H1 (cell line): ENCODE measurements at regions not wholly inside any gene's neighbourhood (a gene's known extent, or its start where the extent isn't known, plus 50 kb on each side); places are given as distances from the start of the nearest gene placed in this dataset.

ENCODE experiments used
- CTCF ChIA-PET: fragments of 300-600 bp; sonication (Branson Sonifier 250); formaldehyde crosslinking; loops from one replicate; lab custom pipeline; 2021; ENCODE audit not compliant: partially characterized antibody; lab: Charles Lee
- POLR2A ChIA-PET: fragments of 300-600 bp; sonication (Branson Sonifier 250); formaldehyde crosslinking; loops from one replicate; lab custom pipeline; 2021; ENCODE audit warnings: inconsistent platforms; ENCODE audit not compliant: partially characterized antibody; lab: Charles Lee
- DNase-seq, 2 experiments: peaks; one replicate each; pipeline versions ENCODE4 v3.0.0 to v3.0.0-alpha.2; 2010 to 2022; ENCODE audit warnings: low spot score in 2 of 2, low read depth in 1 of 2, mixed read lengths in 1 of 2
- FAIRE-seq: peaks from 2 replicates; lab custom pipeline; 2011; peaks lifted over from hg19 to GRCh38; lab: Jason Lieb, UNC
- H2AFZ ChIP-seq: 2 replicates; pipeline ENCODE4 v1.8.1; 2012; ENCODE audit warnings: low read length, inconsistent platforms
- H2AK5ac ChIP-seq: 2 replicates; pipeline ENCODE4 v1.6.1; 2013; ENCODE audit warnings: low read depth, low read length
- H2BK120ac ChIP-seq: replicated peaks from 2 replicates; pipeline ENCODE3; 2013; ENCODE audit warnings: low read depth, low read length, inconsistent platforms
- H2BK12ac ChIP-seq: 2 replicates; pipeline ENCODE4 v1.6.1; 2013; ENCODE audit warnings: low read depth, low read length
- H2BK15ac ChIP-seq: 2 replicates; pipeline ENCODE4 v1.6.1; 2013; ENCODE audit warnings: low read length
- H2BK20ac ChIP-seq: 2 replicates; pipeline ENCODE4 v1.6.1; 2013; ENCODE audit warnings: low read length
- H2BK5ac ChIP-seq: 2 replicates; pipeline ENCODE4 v1.6.1; 2013; ENCODE audit warnings: low read depth, low read length
- H3K14ac ChIP-seq: 2 replicates; pipeline ENCODE4 v1.6.1; 2013; ENCODE audit warnings: inconsistent platforms; ENCODE audit not compliant: insufficient read length
- H3K18ac ChIP-seq: 2 replicates; pipeline ENCODE4 v1.6.1; 2013; ENCODE audit warnings: low read length; ENCODE audit errors: extremely low read depth
- H3K23ac ChIP-seq: 2 replicates; pipeline ENCODE4 v1.6.1; 2013; ENCODE audit warnings: inconsistent platforms; ENCODE audit not compliant: insufficient read length
- H3K23me2 ChIP-seq: 2 replicates; pipeline ENCODE4 v1.6.1; 2013; ENCODE audit warnings: low read depth, low read length
- H3K27ac ChIP-seq: 2 replicates; pipeline ENCODE4 v1.6.1; 2011; ENCODE audit warnings: low read depth, low read length, inconsistent platforms
- H3K27me3 ChIP-seq, 4 experiments: replicated peaks in 1 of 4; 1 replicate in 1 of 4; 2 replicates in 3 of 4; pipeline versions ENCODE4 v1.6.1 to v1.8.1; 2011 to 2013; ENCODE audit warnings: low read length in 3 of 4, mild to moderate bottlenecking in 3 of 4, inconsistent platforms in 2 of 4, mixed read lengths in 2 of 4, moderate library complexity in 1 of 4; ENCODE audit not compliant: control insufficient read depth in 3 of 4, insufficient read depth in 3 of 4; ENCODE audit errors: extremely low read depth in 1 of 4
- H3K36me3 ChIP-seq, 4 experiments: 2 replicates each; pipeline versions ENCODE4 v1.6.1 to v1.8.1; 2011 to 2013; ENCODE audit warnings: mild to moderate bottlenecking in 4 of 4, low read length in 3 of 4, moderate library complexity in 2 of 4, control low read depth in 1 of 4, inconsistent platforms in 1 of 4; ENCODE audit not compliant: insufficient read depth in 4 of 4, control insufficient read depth in 2 of 4
- H3K4ac ChIP-seq: replicated peaks from 2 replicates; pipeline ENCODE3; 2013; ENCODE audit warnings: low read length, low read depth, mixed read lengths, inconsistent platforms; ENCODE audit not compliant: insufficient read length
- H3K4me1 ChIP-seq, 4 experiments: replicated peaks in 1 of 4; 1 replicate in 1 of 4; 2 replicates in 3 of 4; pipeline versions ENCODE4 v1.6.1 to v1.8.1; 2011 to 2013; ENCODE audit warnings: low read length in 3 of 4, inconsistent platforms in 2 of 4, mixed read lengths in 1 of 4; ENCODE audit not compliant: insufficient read depth in 4 of 4, control insufficient read depth in 3 of 4
- H3K4me2 ChIP-seq, 2 experiments: 2 replicates each; pipeline versions ENCODE4 v1.6.1 to v1.8.1; 2011 to 2013; ENCODE audit warnings: low read depth in 2 of 2, low read length in 2 of 2, control low read depth in 1 of 2, inconsistent platforms in 1 of 2, mild to moderate bottlenecking in 1 of 2; ENCODE audit not compliant: insufficient read depth in 1 of 2
- H3K4me3 ChIP-seq, 4 experiments: fragments of 200-600, 300-600 bp in 1 of 4; sonication (generic), shearing (Covaris generic), sonication (Bioruptor Twin) in 1 of 4; 2 replicates each; pipeline versions ENCODE4 v1.5.1 to v1.8.1; 2011 to 2016; ENCODE audit warnings: low read length in 4 of 4, low read depth in 3 of 4, control low read depth in 2 of 4, inconsistent platforms in 2 of 4, mild to moderate bottlenecking in 2 of 4, mixed read lengths in 1 of 4, moderate library complexity in 1 of 4; ENCODE audit not compliant: insufficient read depth in 2 of 4; ENCODE audit errors: extremely low read depth in 1 of 4
- H3K56ac ChIP-seq: replicated peaks from 2 replicates; pipeline ENCODE3; 2013; ENCODE audit warnings: low read depth, mild to moderate bottlenecking, mixed read lengths, low read length, inconsistent platforms; ENCODE audit not compliant: insufficient read length
- H3K79me1 ChIP-seq: 2 replicates; pipeline ENCODE4 v1.6.1; 2013; ENCODE audit warnings: low read depth, low read length, control low read depth
- H3K79me2 ChIP-seq, 2 experiments: 2 replicates each; pipeline versions ENCODE4 v1.6.1 to v1.8.1; 2012 to 2013; ENCODE audit warnings: low read length in 2 of 2, mild to moderate bottlenecking in 2 of 2, inconsistent platforms in 1 of 2; ENCODE audit not compliant: insufficient read depth in 2 of 2, control insufficient read depth in 1 of 2
- H3K9ac ChIP-seq, 4 experiments: replicated peaks in 1 of 4; 1 replicate in 1 of 4; 2 replicates in 3 of 4; pipeline versions ENCODE4 v1.6.1 to v1.8.1; 2011 to 2013; ENCODE audit warnings: low read depth in 3 of 4, low read length in 3 of 4, control low read depth in 2 of 4, mild to moderate bottlenecking in 2 of 4, moderate library complexity in 2 of 4, inconsistent platforms in 1 of 4; ENCODE audit errors: extremely low read depth in 1 of 4
- H3K9me3 ChIP-seq, 2 experiments: 2 replicates each; pipeline versions ENCODE4 v1.6.1 to v1.8.1; 2012 to 2013; ENCODE audit warnings: mild to moderate bottlenecking in 2 of 2, moderate library complexity in 2 of 2, control low read depth in 1 of 2, inconsistent platforms in 1 of 2, low read depth in 1 of 2, low read length in 1 of 2, mixed read lengths in 1 of 2; ENCODE audit not compliant: insufficient read depth in 2 of 2
- H4K20me1 ChIP-seq, 2 experiments: replicated peaks in 1 of 2; 2 replicates each; pipeline versions ENCODE3 to v1.8.1; 2011 to 2013; ENCODE audit warnings: inconsistent platforms in 2 of 2, low read length in 2 of 2, mild to moderate bottlenecking in 1 of 2; ENCODE audit not compliant: insufficient read depth in 2 of 2, control insufficient read depth in 1 of 2
- H4K5ac ChIP-seq: 2 replicates; pipeline ENCODE4 v1.6.1; 2013; ENCODE audit warnings: low read length, low read depth, mixed read lengths, inconsistent platforms; ENCODE audit not compliant: insufficient read length
- H4K8ac ChIP-seq: 2 replicates; pipeline ENCODE4 v1.8.0; 2013; ENCODE audit warnings: mild to moderate bottlenecking, moderate library complexity, low read length, inconsistent platforms; ENCODE audit not compliant: insufficient read depth; ENCODE audit errors: extremely low read depth
- H4K91ac ChIP-seq: replicated peaks from 2 replicates; pipeline ENCODE3; 2013; ENCODE audit warnings: low read length, mixed read lengths, inconsistent platforms; ENCODE audit not compliant: insufficient read length
- NANOG ChIP-seq: IDR thresholded peaks from 2 replicates; pipeline ENCODE4 v1.6.1; 2011; ENCODE audit warnings: low read length, low read depth, mild to moderate bottlenecking, inconsistent platforms; ENCODE audit not compliant: insufficient read depth, poor library complexity, severe bottlenecking
- RAD21 ChIP-seq, 2 experiments: IDR thresholded peaks in 1 of 2; conservative IDR thresholded peaks in 1 of 2; 2 replicates each; pipeline ENCODE4 v1.6.1; 2011; ENCODE audit warnings: low read depth in 2 of 2, low read length in 2 of 2, improper control_type of control experiment in 1 of 2, inconsistent platforms in 1 of 2, mild to moderate bottlenecking in 1 of 2, moderate library complexity in 1 of 2
- WGBS, 2 experiments: shearing (Covaris generic) in 1 of 2; methylation state at CpG; one replicate each; pipeline versions ENCODE4 v1.1.6 to v1.1.7; 2013 to 2015; ENCODE audit warnings: low lambda C conversion rate in 2 of 2, mixed read lengths in 2 of 2, inconsistent platforms in 1 of 2, low coverage in 1 of 2, missing lambda C conversion rate in 1 of 2; ENCODE audit not compliant: insufficient replicate concordance in 2 of 2, insufficient coverage in 1 of 2, insufficient read length in 1 of 2; ENCODE audit errors: extremely low coverage in 1 of 2, missing lambda C conversion rate in 1 of 2; 5-methylcytosine and 5-hydroxymethylcytosine counted together
- TF ChIP-seq, protein P1 (sequence below), 3 experiments: IDR thresholded peaks; 1 replicate in 2 of 3; 2 replicates in 1 of 3; pipeline versions ENCODE4 v1.5.1 to v1.6.1; 2011; ENCODE audit warnings: low read length in 3 of 3, mild to moderate bottlenecking in 3 of 3, inconsistent platforms in 2 of 3, low read depth in 1 of 3, moderate library complexity in 1 of 3; ENCODE audit not compliant: insufficient read depth in 1 of 3; ENCODE audit errors: control extremely low read depth in 1 of 3
- TF ChIP-seq, protein P2 (sequence below): IDR thresholded peaks from 2 replicates; pipeline ENCODE4 v1.6.1; 2011; ENCODE audit warnings: low read length, improper control_type of control experiment

DNA sequence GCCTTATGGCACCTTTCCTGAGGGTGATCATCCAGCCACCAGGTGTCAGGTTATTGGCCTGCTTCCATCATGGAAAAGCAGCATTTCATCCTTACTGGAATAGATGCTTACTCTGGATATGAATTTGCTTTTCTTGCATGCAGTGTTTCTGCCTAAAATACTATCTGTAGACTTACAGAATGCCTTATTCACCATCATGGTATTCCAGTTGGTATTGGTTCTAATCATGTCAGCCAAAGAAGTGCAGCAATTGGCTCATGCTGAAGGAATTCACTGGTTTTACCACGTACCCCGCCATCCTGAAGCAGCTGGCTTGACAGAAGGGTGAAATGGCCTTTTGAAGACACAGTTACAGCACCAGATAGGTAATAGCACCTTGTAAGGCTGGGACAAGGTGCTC lies 194.2 kb downstream of the AASDHPPT start:
- H3K27ac ChIP-seq, result no peak overlapping the region

More for the DNA sequence above, 194.2 kb downstream of the AASDHPPT start:
- Histone ChIP-seq H4K5ac (no peak overlapping the region), H3K9me3 (peaks cover 5 to 6% of the 10 kb centered on the region in 2 experiments), H2AFZ (no peak overlapping the region; the same call in 1 of the 2 replicates), H3K79me2 (no peaks in the 10 kb centered on the region), H3K14ac (no peak overlapping the region), H2BK5ac (no peak overlapping the region), H3K23me2 (no peaks in the 10 kb centered on the region), H2BK20ac (no peak overlapping the region), H4K8ac (no peak overlapping the region), H3K56ac (no peak overlapping the region), H3K79me1 (no peaks in the 10 kb centered on the region), H2BK120ac (no peak overlapping the region), H2BK15ac (no peak overlapping the region), H3K4me3 (no peak overlapping the region), H3K4ac (no peak overlapping the region), H3K23ac (no peak overlapping the region), H3K4me2 (no peak overlapping the region), H3K27me3 (no peaks in the 10 kb centered on the region), H3K9ac (no peak overlapping the region), H4K20me1 (no peaks in the 10 kb centered on the region), H2AK5ac (no peak overlapping the region), H3K36me3 (no peaks in the 10 kb centered on the region), H4K91ac (no peak overlapping the region), H3K4me1 (no peaks in the 10 kb centered on the region; a peak in 1 of 7 replicates), H3K18ac (no peak overlapping the region), H2BK12ac (no peak overlapping the region)
- CTCF ChIA-PET, result interaction anchor here (0.6 kb wide), 1 partner anchor 1885 kb away, joined by 3 read pairs; no protein-coding TSS in a partner anchor
- DNase-seq (no peak), FAIRE-seq (no peak)
- TF ChIP-seq, protein P1, sequence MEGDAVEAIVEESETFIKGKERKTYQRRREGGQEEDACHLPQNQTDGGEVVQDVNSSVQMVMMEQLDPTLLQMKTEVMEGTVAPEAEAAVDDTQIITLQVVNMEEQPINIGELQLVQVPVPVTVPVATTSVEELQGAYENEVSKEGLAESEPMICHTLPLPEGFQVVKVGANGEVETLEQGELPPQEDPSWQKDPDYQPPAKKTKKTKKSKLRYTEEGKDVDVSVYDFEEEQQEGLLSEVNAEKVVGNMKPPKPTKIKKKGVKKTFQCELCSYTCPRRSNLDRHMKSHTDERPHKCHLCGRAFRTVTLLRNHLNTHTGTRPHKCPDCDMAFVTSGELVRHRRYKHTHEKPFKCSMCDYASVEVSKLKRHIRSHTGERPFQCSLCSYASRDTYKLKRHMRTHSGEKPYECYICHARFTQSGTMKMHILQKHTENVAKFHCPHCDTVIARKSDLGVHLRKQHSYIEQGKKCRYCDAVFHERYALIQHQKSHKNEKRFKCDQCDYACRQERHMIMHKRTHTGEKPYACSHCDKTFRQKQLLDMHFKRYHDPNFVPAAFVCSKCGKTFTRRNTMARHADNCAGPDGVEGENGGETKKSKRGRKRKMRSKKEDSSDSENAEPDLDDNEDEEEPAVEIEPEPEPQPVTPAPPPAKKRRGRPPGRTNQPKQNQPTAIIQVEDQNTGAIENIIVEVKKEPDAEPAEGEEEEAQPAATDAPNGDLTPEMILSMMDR (IDR thresholded peaks at IDR 0.05; ENCODE audit: control extremely low read depth in 1 of 3, insufficient read depth in 1 of 3, low read depth in 1 of 3, low read length in 3 of 3), result peak in 1 of 3 experiments; percentile 6; a peak in 1 of 4 replicates
- TF ChIP-seq, protein P2, sequence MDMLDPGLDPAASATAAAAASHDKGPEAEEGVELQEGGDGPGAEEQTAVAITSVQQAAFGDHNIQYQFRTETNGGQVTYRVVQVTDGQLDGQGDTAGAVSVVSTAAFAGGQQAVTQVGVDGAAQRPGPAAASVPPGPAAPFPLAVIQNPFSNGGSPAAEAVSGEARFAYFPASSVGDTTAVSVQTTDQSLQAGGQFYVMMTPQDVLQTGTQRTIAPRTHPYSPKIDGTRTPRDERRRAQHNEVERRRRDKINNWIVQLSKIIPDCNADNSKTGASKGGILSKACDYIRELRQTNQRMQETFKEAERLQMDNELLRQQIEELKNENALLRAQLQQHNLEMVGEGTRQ, result no peak
- TF ChIP-seq NANOG (no peak), RAD21 (IDR thresholded peaks at IDR 0.05 in 1 of 2, conservative IDR thresholded peaks at IDR 0.05 in 1 of 2; ENCODE audit: low read depth in 2 of 2, low read length in 2 of 2) (no peak; a peak in 1 of 4 replicates)
- POLR2A ChIA-PET, result no interaction called here
- WGBS, 2 experiments, result 97% methylated on average over 2 of the region's 2 CpGs; no CpG with 5 or more reads in 1 of the 2 experiments
